Upper lobe of left lung (tissue), 4 donors: ENCODE measurements at regions not wholly inside any gene's neighbourhood (a gene's known extent, or its start where the extent isn't known, plus 50 kb on each side); places are given as distances from the start of the nearest gene placed in this dataset.

Experiments used
- CTCF ChIP-seq, 6 experiments: fragments of 450-650 bp in 4 of 6; fragments of 200-600 bp in 2 of 6; sonication (generic) in 2 of 6; IDR thresholded peaks; one replicate each; pipeline ENCODE4 v1.5.1; 2016 to 2019; ENCODE audit warnings: antibody characterized with exemption in 6 of 6
- POLR2A ChIP-seq, 4 donors: fragments of 450-650 bp; IDR thresholded peaks; one replicate each; pipeline ENCODE4 v1.5.1; 2016 to 2017; ENCODE audit warnings: antibody characterized with exemption in 4 of 4, mild to moderate bottlenecking in 2 of 4

DNA sequence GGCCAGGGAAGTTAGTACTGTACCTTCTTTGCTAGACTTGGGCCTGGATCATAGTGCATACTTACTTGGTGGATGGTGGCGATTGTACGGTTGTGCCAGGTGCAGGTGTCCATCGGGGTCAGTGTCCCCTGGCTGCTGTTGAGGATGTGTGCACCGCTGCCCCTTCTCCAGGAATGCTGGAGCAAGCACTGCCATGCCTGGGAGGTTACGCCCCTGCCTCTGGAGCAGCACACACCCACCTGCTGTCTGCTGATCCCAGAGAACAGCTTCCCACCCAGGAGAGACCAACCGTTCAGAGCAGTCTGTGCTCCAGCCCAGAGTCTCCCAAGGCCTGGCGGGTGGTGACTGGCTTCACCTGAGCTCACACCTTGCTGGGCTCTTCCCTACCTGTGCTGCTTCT, 286.8 kb upstream of the HS6ST1 start:
- TF ChIP-seq CTCF (IDR thresholded peaks at IDR 0.05), result no peak
- TF ChIP-seq POLR2A (IDR thresholded peaks at IDR 0.05), result no peak
